Heart right ventricle (tissue), 16 donors: ENCODE measurements at regions not wholly inside any gene's neighbourhood (a gene's known extent, or its start where the extent isn't known, plus 50 kb on each side); places are given as distances from the start of the nearest gene placed in this dataset.
"Not testable (repeated sequence)": the region's sequence is repeated elsewhere in the genome, so short reads cannot be mapped to it uniquely, and the experiment has no call there.

ENCODE experiments used
- ATAC-seq, 8 donors: fragments of 200-7000 bp; cut with Tn5 transposase; one replicate each; pipeline ENCODE4 v1.9.1; 2020; ENCODE audit warnings: mild to moderate bottlenecking in 8 of 8, moderate library complexity in 8 of 8, moderate number of reproducible peaks in 1 of 8
- DNase-seq, 2 donors: peaks; one replicate each; pipeline ENCODE4 v3.0.0-alpha.2; 2020
- H3K27ac ChIP-seq, 10 donors: fragments of 200-600 bp; sonication (generic) in 2 of 10; one replicate each; pipeline versions ENCODE4 v1.5.0 to v1.8.0; 2020 to 2022; ENCODE audit warnings: mild to moderate bottlenecking in 3 of 10
- H3K27me3 ChIP-seq, 7 donors: fragments of 200-600 bp; one replicate each; pipeline ENCODE4 v1.8.0; 2021 to 2022; ENCODE audit warnings: mild to moderate bottlenecking in 2 of 7
- H3K36me3 ChIP-seq, 9 donors: fragments of 200-600 bp; sonication (generic) in 1 of 9; one replicate each; pipeline versions ENCODE4 v1.5.0 to v1.8.0; 2020 to 2022; ENCODE audit warnings: mild to moderate bottlenecking in 2 of 9
- H3K4me1 ChIP-seq, 9 donors: fragments of 200-600 bp; sonication (generic) in 1 of 9; one replicate each; pipeline versions ENCODE4 v1.5.0 to v1.8.0; 2020 to 2022; ENCODE audit warnings: mild to moderate bottlenecking in 4 of 9
- H3K4me3 ChIP-seq, 10 donors: fragments of 200-600 bp; sonication (generic) in 2 of 10; one replicate each; pipeline versions ENCODE4 v1.5.0 to v1.8.0; 2020 to 2022; ENCODE audit warnings: mild to moderate bottlenecking in 7 of 10, moderate library complexity in 2 of 10
- H3K9me3 ChIP-seq, 11 donors: fragments of 200-600 bp in 10 of 11; sonication (generic) in 2 of 11; one replicate each; pipeline versions ENCODE4 v1.5.0 to v1.8.0; 2013 to 2022; ENCODE audit warnings: mild to moderate bottlenecking in 2 of 11, control low read depth in 1 of 11, moderate library complexity in 1 of 11
- CTCF ChIP-seq, 9 donors: fragments of 200-600 bp; sonication (generic) in 2 of 9; IDR thresholded peaks; one replicate each; pipeline versions ENCODE4 v1.5.0 to v1.8.0; 2021 to 2022; ENCODE audit warnings: antibody characterized with exemption in 9 of 9, mild to moderate bottlenecking in 5 of 9, moderate library complexity in 1 of 9
- WGBS, 2 donors: extraction: QIAGEN DNeasy Blood & Tissue Kit; methylation state at CpG; one replicate each; pipeline ENCODE4 v1.1.7; 2013; ENCODE audit warnings: inconsistent platforms in 1 of 2; 5-methylcytosine and 5-hydroxymethylcytosine counted together
- intact Hi-C, 10 donors: fragments of 100-400 bp; cut with DNase I; formaldehyde crosslinking; loops; one replicate each; pipeline versions ENCODE4 v1.11.1 to v1.14.2; 2022
- donor health status: Arrhythmogenic right ventricular cardiomyopathy.
- donor health status: ischemic (EF 13 %, LVEDD 7.1; RV severe dilation, severe dysfunction).
- donor health status: healthy with polysubstance abuse.
- donor health status: DM: no; HTN: yes; CAD: no.
- donor health status: DM: no; HTN: no; CAD: no.
- donor health status: ischemic (EF 25% LVEDD 6.9; RV normal size, moderate dysfunction).
- donor health status: ischemic (EF 25% LVEDD 5.7; RV mildly dilated, moderate dysfunction).
- donor health status: healthy.
- donor health status: DM: yes; HTN: yes; CAD: no.
- donor health status: Ischemic cardiomyopathy.
- donor health status: ischemic (EF 35%, LVEDD 5.7; RV mildly dilated, moderate dysfunction).
- donor health status: nonischemic (EF 11% LVEDD 7.7; RV severe dilation, severe dysfunction).
- donor health status: DM: yes; HTN: yes; CAD: no.
- donor health status: PGD.
- donor health status: ischemic (EF 29% LVEDD 5.4; RV normal size, mild dysfunction).
- donor health status: nonischemic (EF 23%, LVEDD 6.1; RV moderate dilation, normal function).

- no peaks in the 10 kb centered on the region for H3K9me3 ChIP-seq
- H3K36me3 ChIP-seq, result no peaks in the 10 kb centered on the region
- no peak overlapping the region for H3K27ac ChIP-seq
- TF ChIP-seq CTCF (IDR thresholded peaks at IDR 0.05), result no peak
- no peak overlapping the region for H3K4me3 ChIP-seq
- peaks cover 0 to 9% (median 0%) of the 10 kb centered on the region in 9 donors for H3K4me1 ChIP-seq
- intact Hi-C loops, result no loop called here
- ATAC-seq (no peak), DNase-seq (no peak)
- H3K27me3 ChIP-seq, result no peaks in the 10 kb centered on the region
Measured at GRCh38 chr5:120162321-120162720, 301.8 kb upstream of the PRR16 start.

GRCh38 chr5:120164037-120164436 lies 300.1 kb upstream of the PRR16 start:
- 81 to 83% methylated on average over 3 of the region's 3 CpGs for WGBS, 2 donors
- Histone ChIP-seq H3K27ac (no peak overlapping the region), H3K36me3 (no peaks in the 10 kb centered on the region), H3K27me3 (no peaks in the 10 kb centered on the region), H3K4me1 (peaks cover 0 to 8% (median 0%) of the 10 kb centered on the region in 9 donors), H3K9me3 (no peaks in the 10 kb centered on the region), H3K4me3 (no peak overlapping the region)
- intact Hi-C loops, result no loop called here
- DNase-seq, result no peak
- no peak for ATAC-seq
- no peak for TF ChIP-seq CTCF (IDR thresholded peaks at IDR 0.05)

GRCh38 chr5:120164986-120165385 lies 299.1 kb upstream of the PRR16 start:
- whole genome bisulfite sequencing, 2 donors, result 87 to 94% methylated on average over 1 of the region's 1 CpG
- Histone ChIP-seq H3K4me1 (no peaks in the 10 kb centered on the region), H3K36me3 (no peaks in the 10 kb centered on the region), H3K9me3 (no peaks in the 10 kb centered on the region), H3K4me3 (no peak overlapping the region), H3K27me3 (no peaks in the 10 kb centered on the region), H3K27ac (no peak overlapping the region)
- DNase-seq (no peak), ATAC-seq (no peak)
- intact Hi-C loops, result no loop called here
- no peak for TF ChIP-seq CTCF (IDR thresholded peaks at IDR 0.05)

GRCh38 chr5:120173125-120173524 lies 291.0 kb upstream of the PRR16 start:
- DNase-seq, result no peak
- no peak overlapping the region for H3K4me3 ChIP-seq
- no peaks in the 10 kb centered on the region for H3K27me3 ChIP-seq
- ATAC-seq, result no peak
- no peaks in the 10 kb centered on the region for H3K36me3 ChIP-seq
- WGBS, 2 donors, result 88 to 92% methylated on average over 3 of the region's 3 CpGs
- TF ChIP-seq CTCF (IDR thresholded peaks at IDR 0.05), result no peak
- intact Hi-C loops, result no loop called here
- peaks cover 0 to 5% (median 0%) of the 10 kb centered on the region in 11 donors for H3K9me3 ChIP-seq
- H3K4me1 ChIP-seq, result no peaks in the 10 kb centered on the region
- H3K27ac ChIP-seq, result no peak overlapping the region

- 83 to 86% methylated on average over 2 of the region's 2 CpGs for WGBS, 2 donors
- H3K36me3 ChIP-seq, result no peaks in the 10 kb centered on the region
- no peaks in the 10 kb centered on the region for H3K4me1 ChIP-seq
- H3K27me3 ChIP-seq, result no peaks in the 10 kb centered on the region
- intact Hi-C loops, result no loop called here
- no peak for TF ChIP-seq CTCF (IDR thresholded peaks at IDR 0.05)
- no peak for DNase-seq
- H3K4me3 ChIP-seq, result no peak overlapping the region
- no peak overlapping the region for H3K27ac ChIP-seq
- no peak for ATAC-seq
- H3K9me3 ChIP-seq, result peaks cover 0 to 5% (median 0%) of the 10 kb centered on the region in 11 donors
Measured at GRCh38 chr5:120174089-120174488, 290.0 kb upstream of the PRR16 start.

- H3K4me3 ChIP-seq, DNase-seq, ATAC-seq, H3K36me3 ChIP-seq, intact Hi-C loops, H3K27me3 ChIP-seq, H3K4me1 ChIP-seq, H3K27ac ChIP-seq: not testable (repeated sequence)
- WGBS, 2 donors, result 80 to 89% methylated on average over 10 of the region's 10 CpGs
- peaks cover 0 to 14% (median 0%) of the 10 kb centered on the region in 11 donors for H3K9me3 ChIP-seq
Measured at GRCh38 chr5:120181238-120181637, 282.9 kb upstream of the PRR16 start.

- H3K4me3 ChIP-seq, H3K4me1 ChIP-seq, DNase-seq, intact Hi-C loops, H3K27ac ChIP-seq, ATAC-seq, H3K9me3 ChIP-seq, H3K27me3 ChIP-seq, H3K36me3 ChIP-seq: not testable (repeated sequence)
- 81 to 82% methylated on average over 2 of the region's 2 CpGs for WGBS, 2 donors
Measured at GRCh38 chr5:120194650-120195049, 269.4 kb upstream of the PRR16 start.
